ENCODE measurements at regions not wholly inside any gene's neighbourhood (a gene's known extent, or its start where the extent isn't known, plus 50 kb on each side); places are given as distances from the start of the nearest gene placed in this dataset.

- WGBS (ENCODE audit: insufficient coverage, low lambda C conversion rate), result no CpG with 5 or more reads among the region's 3 CpGs
- Histone ChIP-seq H3K4me1 (ENCODE audit: control insufficient read depth, insufficient read depth, low read length) (peaks cover 21% of the 10 kb centered on the region), H3K27me3 (ENCODE audit: control insufficient read depth, insufficient read depth, low read length) (peaks cover 2% of the 10 kb centered on the region), H3K4me3 (ENCODE audit: low read length) (no peak overlapping the region), H3K9me3 (ENCODE audit: control insufficient read depth, low read depth, low read length) (peaks cover 6% of the 10 kb centered on the region), H3K27ac (ENCODE audit: low read length) (peak overlapping the region; percentile 17), H3K36me3 (ENCODE audit: control insufficient read depth, insufficient read depth, low read length) (no peaks in the 10 kb centered on the region)
- DNase-seq, result peak; percentile 45 to 63
Measured at GRCh38 chr22:25488244-25489020, 76.0 kb upstream of the GRK3 start.

- H3K4me3 ChIP-seq (ENCODE audit: low read length), result no peak overlapping the region
- H3K27ac ChIP-seq (ENCODE audit: low read length), result no peak overlapping the region
- DNase-seq, result no peak
- peaks cover 18% of the 10 kb centered on the region for H3K4me1 ChIP-seq (ENCODE audit: control insufficient read depth, insufficient read depth, low read length)
- peaks cover 2% of the 10 kb centered on the region for H3K27me3 ChIP-seq (ENCODE audit: control insufficient read depth, insufficient read depth, low read length)
- H3K36me3 ChIP-seq (ENCODE audit: control insufficient read depth, insufficient read depth, low read length), result no peaks in the 10 kb centered on the region
- 100% methylated on average over 1 of the region's 1 CpG for WGBS (ENCODE audit: insufficient coverage, low lambda C conversion rate)
- peaks cover 6% of the 10 kb centered on the region for H3K9me3 ChIP-seq (ENCODE audit: control insufficient read depth, low read depth, low read length)
Measured at GRCh38 chr22:25489947-25490346, 74.5 kb upstream of the GRK3 start.

- WGBS (ENCODE audit: insufficient coverage, low lambda C conversion rate), result 60% methylated on average over 1 of the region's 5 CpGs
- peaks cover 6% of the 10 kb centered on the region for H3K27me3 ChIP-seq (ENCODE audit: control insufficient read depth, insufficient read depth, low read length)
- DNase-seq, result no peak
Measured at GRCh38 chr22:25490896-25491295, 73.6 kb upstream of the GRK3 start.

GRCh38 chr22:25492162-25492561 is 72.3 kb upstream of the GRK3 start:
- H3K36me3 ChIP-seq (ENCODE audit: control insufficient read depth, insufficient read depth, low read length), result no peaks in the 10 kb centered on the region
- peaks cover 6% of the 10 kb centered on the region for H3K27me3 ChIP-seq (ENCODE audit: control insufficient read depth, insufficient read depth, low read length)
- H3K9me3 ChIP-seq (ENCODE audit: control insufficient read depth, low read depth, low read length), result peaks cover 4% of the 10 kb centered on the region
- no peak overlapping the region for H3K27ac ChIP-seq (ENCODE audit: low read length)
- no peaks in the 10 kb centered on the region for H3K4me1 ChIP-seq (ENCODE audit: control insufficient read depth, insufficient read depth, low read length)
- no peak overlapping the region for H3K4me3 ChIP-seq (ENCODE audit: low read length)
- no peak for DNase-seq

More at GRCh38 chr22:25490896-25491295, 73.6 kb upstream of the GRK3 start:
- peaks cover 8% of the 10 kb centered on the region for H3K4me1 ChIP-seq (ENCODE audit: control insufficient read depth, insufficient read depth, low read length)
- H3K9me3 ChIP-seq (ENCODE audit: control insufficient read depth, low read depth, low read length), result peaks cover 6% of the 10 kb centered on the region
- no peak overlapping the region for H3K27ac ChIP-seq (ENCODE audit: low read length)
- H3K4me3 ChIP-seq (ENCODE audit: low read length), result no peak overlapping the region
- H3K36me3 ChIP-seq (ENCODE audit: control insufficient read depth, insufficient read depth, low read length), result no peaks in the 10 kb centered on the region

- Histone ChIP-seq H3K27me3 (ENCODE audit: control insufficient read depth, insufficient read depth, low read length) (peaks cover 6% of the 10 kb centered on the region), H3K4me3 (ENCODE audit: low read length) (no peak overlapping the region), H3K36me3 (ENCODE audit: control insufficient read depth, insufficient read depth, low read length) (no peaks in the 10 kb centered on the region), H3K27ac (ENCODE audit: low read length) (no peak overlapping the region), H3K4me1 (ENCODE audit: control insufficient read depth, insufficient read depth, low read length) (no peaks in the 10 kb centered on the region), H3K9me3 (ENCODE audit: control insufficient read depth, low read depth, low read length) (no peaks in the 10 kb centered on the region)
- WGBS (ENCODE audit: insufficient coverage, low lambda C conversion rate), result 50% methylated on average over 2 of the region's 15 CpGs
- peak in 1 of 2 donors; percentile 12 for DNase-seq
Measured at GRCh38 chr22:25492841-25493734, 71.4 kb upstream of the GRK3 start.

- Histone ChIP-seq H3K27ac (ENCODE audit: low read length) (no peak overlapping the region), H3K9me3 (ENCODE audit: control insufficient read depth, low read depth, low read length) (no peaks in the 10 kb centered on the region), H3K4me1 (ENCODE audit: control insufficient read depth, insufficient read depth, low read length) (no peaks in the 10 kb centered on the region), H3K36me3 (ENCODE audit: control insufficient read depth, insufficient read depth, low read length) (no peaks in the 10 kb centered on the region), H3K27me3 (ENCODE audit: control insufficient read depth, insufficient read depth, low read length) (peaks cover 6% of the 10 kb centered on the region), H3K4me3 (ENCODE audit: low read length) (no peak overlapping the region)
- DNase-seq, result no peak
- no CpG with 5 or more reads among the region's 4 CpGs for WGBS (ENCODE audit: insufficient coverage, low lambda C conversion rate)
Measured at GRCh38 chr22:25493794-25494193, 70.7 kb upstream of the GRK3 start.

- DNase-seq, result no peak
- 60% methylated on average over 1 of the region's 3 CpGs for WGBS (ENCODE audit: insufficient coverage, low lambda C conversion rate)
- H3K4me1 ChIP-seq (ENCODE audit: control insufficient read depth, insufficient read depth, low read length), result no peaks in the 10 kb centered on the region
- no peak overlapping the region for H3K27ac ChIP-seq (ENCODE audit: low read length)
- no peaks in the 10 kb centered on the region for H3K9me3 ChIP-seq (ENCODE audit: control insufficient read depth, low read depth, low read length)
- H3K4me3 ChIP-seq (ENCODE audit: low read length), result no peak overlapping the region
- H3K36me3 ChIP-seq (ENCODE audit: control insufficient read depth, insufficient read depth, low read length), result no peaks in the 10 kb centered on the region
- H3K27me3 ChIP-seq (ENCODE audit: control insufficient read depth, insufficient read depth, low read length), result peaks cover 6% of the 10 kb centered on the region
Measured at GRCh38 chr22:25494774-25495173, 69.7 kb upstream of the GRK3 start.

GRCh38 chr22:25495285-25495684 is 69.2 kb upstream of the GRK3 start:
- Histone ChIP-seq H3K36me3 (ENCODE audit: control insufficient read depth, insufficient read depth, low read length) (no peaks in the 10 kb centered on the region), H3K4me3 (ENCODE audit: low read length) (no peak overlapping the region), H3K27me3 (ENCODE audit: control insufficient read depth, insufficient read depth, low read length) (peaks cover 6% of the 10 kb centered on the region), H3K27ac (ENCODE audit: low read length) (no peak overlapping the region), H3K4me1 (ENCODE audit: control insufficient read depth, insufficient read depth, low read length) (no peaks in the 10 kb centered on the region), H3K9me3 (ENCODE audit: control insufficient read depth, low read depth, low read length) (no peaks in the 10 kb centered on the region)
- DNase-seq, result peak; percentile 30 to 60
- no CpG with 5 or more reads among the region's 1 CpG for WGBS (ENCODE audit: insufficient coverage, low lambda C conversion rate)

- peaks cover 6% of the 10 kb centered on the region for H3K27me3 ChIP-seq (ENCODE audit: control insufficient read depth, insufficient read depth, low read length)
- DNase-seq, result no peak
- no peak overlapping the region for H3K27ac ChIP-seq (ENCODE audit: low read length)
- H3K4me1 ChIP-seq (ENCODE audit: control insufficient read depth, insufficient read depth, low read length), result no peaks in the 10 kb centered on the region
- no peak overlapping the region for H3K4me3 ChIP-seq (ENCODE audit: low read length)
- no peaks in the 10 kb centered on the region for H3K9me3 ChIP-seq (ENCODE audit: control insufficient read depth, low read depth, low read length)
- H3K36me3 ChIP-seq (ENCODE audit: control insufficient read depth, insufficient read depth, low read length), result no peaks in the 10 kb centered on the region
- 83% methylated on average over 2 of the region's 4 CpGs for WGBS (ENCODE audit: insufficient coverage, low lambda C conversion rate)
Measured at GRCh38 chr22:25496396-25497064, 67.9 kb upstream of the GRK3 start.

- peak in 1 of 2 donors; percentile 13 for DNase-seq
- WGBS (ENCODE audit: insufficient coverage, low lambda C conversion rate), result 100% methylated on average over 1 of the region's 2 CpGs
- Histone ChIP-seq H3K9me3 (ENCODE audit: control insufficient read depth, low read depth, low read length) (no peaks in the 10 kb centered on the region), H3K27me3 (ENCODE audit: control insufficient read depth, insufficient read depth, low read length) (peaks cover 6% of the 10 kb centered on the region), H3K36me3 (ENCODE audit: control insufficient read depth, insufficient read depth, low read length) (no peaks in the 10 kb centered on the region), H3K4me1 (ENCODE audit: control insufficient read depth, insufficient read depth, low read length) (no peaks in the 10 kb centered on the region), H3K4me3 (ENCODE audit: low read length) (no peak overlapping the region), H3K27ac (ENCODE audit: low read length) (no peak overlapping the region)
Measured at GRCh38 chr22:25497181-25497641, 67.3 kb upstream of the GRK3 start.

Data from large intestine (tissue), 3 donors.